ENCODE measurements at regions not wholly inside any gene's neighbourhood (a gene's known extent, or its start where the extent isn't known, plus 50 kb on each side); places are given as distances from the start of the nearest gene placed in this dataset.

DNA sequence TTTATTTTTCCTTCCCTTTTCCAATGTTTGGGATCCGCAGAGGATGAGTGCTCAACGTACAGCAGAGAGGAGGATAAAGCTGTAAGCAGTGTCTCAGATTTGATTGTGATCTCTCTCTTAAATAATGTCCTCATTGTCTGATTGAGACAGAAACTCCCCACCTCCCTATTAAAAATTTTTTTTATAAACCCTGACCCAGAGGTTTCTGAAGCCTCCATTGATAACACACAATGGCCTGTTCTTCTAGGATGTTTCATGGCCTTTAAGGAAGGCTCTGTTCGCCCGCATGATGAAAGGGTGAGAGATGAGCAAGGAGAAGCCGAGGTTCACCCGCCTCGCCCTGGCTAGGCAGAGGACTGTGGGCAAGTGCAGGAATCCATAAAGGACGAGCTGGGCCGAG, 138.2 kb upstream of the GAS1 start:
- FAIRE-seq (no peak), DNase-seq (ENCODE audit: insufficient read length, low spot score) (no peak)
- TF ChIP-seq POLR2A (IDR thresholded peaks at IDR 0.05; ENCODE audit: low read depth, low read length), result no peak

- FAIRE-seq (no peak), DNase-seq (ENCODE audit: insufficient read length, low spot score) (no peak)
- no peak for TF ChIP-seq POLR2A (IDR thresholded peaks at IDR 0.05; ENCODE audit: low read depth, low read length)
Measured at GRCh38 chr9:87086221-87086818, 139.0 kb upstream of the GAS1 start.

DNA sequence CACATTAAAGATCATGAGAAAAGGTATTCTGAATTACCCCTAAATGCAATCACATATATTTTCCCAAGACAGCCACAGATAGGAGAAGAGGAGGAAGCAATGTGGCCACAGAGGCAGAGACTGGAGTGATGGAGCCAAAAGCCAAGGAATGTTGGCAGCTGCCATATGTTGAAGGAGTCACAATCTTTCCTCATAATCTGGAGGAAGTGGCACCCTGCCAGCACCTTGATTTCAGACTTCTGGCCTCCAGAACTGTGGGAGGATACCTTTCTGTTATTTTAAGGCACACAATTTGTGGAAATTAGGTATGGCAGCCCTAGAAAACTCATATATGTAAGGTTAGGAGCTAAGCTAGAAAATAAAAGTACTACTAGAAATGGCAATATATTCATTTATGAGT, 139.9 kb upstream of the GAS1 start:
- FAIRE-seq, result no peak
- no peak for TF ChIP-seq POLR2A (IDR thresholded peaks at IDR 0.05; ENCODE audit: low read depth, low read length)
- DNase-seq (ENCODE audit: insufficient read length, low spot score), result no peak

- DNase-seq (ENCODE audit: insufficient read length, low spot score) (no peak), FAIRE-seq (no peak)
- TF ChIP-seq POLR2A (IDR thresholded peaks at IDR 0.05; ENCODE audit: low read depth, low read length), result no peak
Measured at GRCh38 chr9:87088192-87088591, 140.9 kb upstream of the GAS1 start.

DNA sequence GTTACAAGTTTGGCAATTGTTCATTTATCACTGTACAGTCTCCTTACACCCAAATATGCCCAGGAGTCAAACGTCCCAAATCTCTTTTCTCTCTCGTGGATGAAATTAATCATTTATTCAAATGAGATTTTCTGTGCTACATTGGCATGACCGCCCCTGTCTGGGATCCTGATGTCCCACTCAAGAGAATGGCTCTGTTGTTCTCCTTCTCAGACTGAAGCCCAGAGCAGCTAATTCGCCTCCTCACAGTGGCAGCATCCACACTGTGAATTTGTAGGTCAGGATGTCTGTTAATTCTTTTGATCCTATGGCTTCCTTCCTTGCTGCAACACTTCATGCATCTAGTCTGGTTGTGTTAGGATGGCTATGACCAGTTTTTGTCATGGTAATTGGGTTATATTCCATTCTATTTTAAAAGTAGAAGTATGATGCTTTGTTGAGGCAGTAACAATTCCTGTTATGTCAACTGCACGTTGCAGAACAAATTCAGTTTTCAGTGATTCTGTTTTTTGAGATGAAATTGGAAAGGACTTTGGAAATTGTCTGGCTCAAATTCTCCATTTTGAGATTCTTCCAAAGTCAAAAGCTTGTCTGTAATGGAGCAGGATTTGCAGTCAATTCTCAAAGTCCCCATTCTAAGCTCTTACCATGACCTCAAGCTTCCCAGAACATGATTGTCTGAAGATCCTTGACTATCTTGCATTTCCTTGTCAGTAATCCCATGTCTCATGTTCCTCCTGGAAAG, 141.5 kb upstream of the GAS1 start:
- FAIRE-seq (no peak), DNase-seq (ENCODE audit: insufficient read length, low spot score) (no peak)
- no peak for TF ChIP-seq POLR2A (IDR thresholded peaks at IDR 0.05; ENCODE audit: low read depth, low read length)

GRCh38 chr9:87089506-87089905, 142.2 kb upstream of the GAS1 start:
- no peak for TF ChIP-seq POLR2A (IDR thresholded peaks at IDR 0.05; ENCODE audit: low read depth, low read length)
- FAIRE-seq (no peak), DNase-seq (ENCODE audit: insufficient read length, low spot score) (no peak)

DNA sequence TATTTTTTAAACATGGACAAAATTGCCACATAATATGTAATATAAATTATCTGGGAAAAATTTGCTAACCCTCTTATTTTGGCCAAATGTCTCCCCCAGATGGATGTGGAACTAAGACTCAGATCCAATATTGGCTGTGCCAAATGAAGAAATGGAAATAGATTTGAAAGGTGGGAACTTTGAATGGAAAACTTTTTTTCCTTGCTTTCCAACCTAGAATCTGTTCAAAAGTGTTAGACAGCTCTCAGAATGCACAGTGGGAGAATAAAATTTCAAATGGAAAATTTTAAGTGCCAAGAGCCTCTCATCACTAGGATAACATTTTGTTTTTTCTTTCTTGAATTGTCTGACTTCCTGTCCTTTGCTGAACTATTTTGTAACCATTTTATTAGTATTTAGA, 142.6 kb upstream of the GAS1 start:
- FAIRE-seq, result no peak
- no peak for TF ChIP-seq POLR2A (IDR thresholded peaks at IDR 0.05; ENCODE audit: low read depth, low read length)
- no peak for DNase-seq (ENCODE audit: insufficient read length, low spot score)

DNA sequence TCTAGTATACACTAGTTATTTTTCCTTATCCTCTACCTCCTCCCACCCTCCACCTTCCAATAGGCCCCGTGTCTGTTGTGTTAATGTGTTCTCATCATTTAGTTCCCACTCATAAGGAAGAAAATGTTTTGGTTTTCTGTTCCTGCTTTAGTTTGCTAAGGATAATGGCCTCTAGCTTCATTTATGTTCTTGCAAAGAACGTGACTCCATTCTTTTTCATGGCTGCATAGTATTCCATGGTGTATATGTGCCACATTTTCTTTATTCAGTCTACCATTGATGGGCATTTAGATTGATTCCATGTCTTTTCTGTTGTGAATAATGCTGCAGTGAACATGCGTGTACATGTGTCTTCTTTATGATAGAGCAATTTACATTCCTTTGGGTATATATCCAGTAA, 146.5 kb upstream of the GAS1 start:
- DNase-seq (ENCODE audit: insufficient read length, low spot score) (no peak), FAIRE-seq (no peak)
- TF ChIP-seq POLR2A (IDR thresholded peaks at IDR 0.05; ENCODE audit: low read depth, low read length), result no peak

DNA sequence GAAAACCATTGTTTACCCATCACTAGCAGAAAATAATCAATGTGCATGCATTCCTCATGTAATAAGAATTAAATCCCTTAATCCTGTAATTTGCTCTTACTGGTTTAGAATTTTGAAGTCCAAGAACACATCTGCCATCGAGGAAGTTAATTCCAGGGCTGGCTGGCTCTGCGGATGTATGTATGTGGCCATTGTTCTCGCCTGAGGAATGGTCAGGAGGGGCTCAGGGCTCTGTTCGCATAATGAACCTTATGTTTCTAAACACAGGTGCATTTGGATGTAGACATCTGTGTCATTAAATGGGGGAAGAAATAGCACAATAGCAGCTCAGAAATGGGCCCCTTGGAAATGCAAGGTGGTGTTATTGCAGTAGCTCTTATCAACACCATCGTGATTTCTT, 148.6 kb upstream of the GAS1 start:
- TF ChIP-seq POLR2A (IDR thresholded peaks at IDR 0.05; ENCODE audit: low read depth, low read length), result no peak
- no peak for DNase-seq (ENCODE audit: insufficient read length, low spot score)
- no peak for FAIRE-seq

DNA sequence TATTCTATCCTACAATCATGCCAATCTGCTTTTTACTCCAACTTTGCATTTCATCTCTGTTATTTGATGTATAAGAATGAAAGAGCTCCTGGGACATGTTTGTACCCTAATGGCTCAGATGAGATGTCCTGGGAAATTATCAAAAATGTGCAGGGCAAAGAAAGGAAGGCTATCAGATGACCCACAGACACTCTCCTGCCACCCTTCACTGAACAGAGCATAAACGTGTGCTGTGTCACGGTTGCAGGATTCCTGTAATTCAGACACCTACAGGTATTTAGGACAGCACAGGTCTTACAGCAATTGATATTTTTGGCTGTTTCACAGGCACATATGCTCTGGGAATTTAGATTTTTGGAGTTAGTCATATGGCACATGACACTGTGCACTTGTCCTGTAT, 149.2 kb upstream of the GAS1 start:
- FAIRE-seq (no peak), DNase-seq (ENCODE audit: insufficient read length, low spot score) (no peak)
- TF ChIP-seq POLR2A (IDR thresholded peaks at IDR 0.05; ENCODE audit: low read depth, low read length), result no peak

DNA sequence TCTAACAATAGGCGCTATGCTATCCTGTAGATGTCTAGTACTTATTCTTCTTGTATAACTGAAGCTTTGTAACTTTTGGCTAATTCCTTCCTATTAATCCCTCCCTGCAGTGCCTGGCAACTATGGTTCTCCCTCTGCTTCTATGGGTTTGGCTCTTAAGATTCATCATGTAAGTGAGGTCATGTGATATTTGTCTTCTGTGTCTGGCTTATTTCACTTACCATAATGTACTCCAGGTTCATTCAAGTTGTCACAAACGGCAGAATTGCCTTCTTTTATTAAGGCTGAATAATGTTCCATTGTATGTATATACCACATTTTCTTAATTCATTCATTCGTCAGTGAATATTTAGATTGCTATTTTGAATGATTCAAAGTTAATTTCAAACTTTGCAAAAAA, 149.9 kb upstream of the GAS1 start:
- no peak for TF ChIP-seq POLR2A (IDR thresholded peaks at IDR 0.05; ENCODE audit: low read depth, low read length)
- no peak for FAIRE-seq
- no peak for DNase-seq (ENCODE audit: insufficient read length, low spot score)

- FAIRE-seq, result no peak
- DNase-seq (ENCODE audit: insufficient read length, low spot score), result no peak
- no peak for TF ChIP-seq POLR2A (IDR thresholded peaks at IDR 0.05; ENCODE audit: low read depth, low read length)
Measured at GRCh38 chr9:87099407-87099806, 152.1 kb upstream of the GAS1 start.

DNA sequence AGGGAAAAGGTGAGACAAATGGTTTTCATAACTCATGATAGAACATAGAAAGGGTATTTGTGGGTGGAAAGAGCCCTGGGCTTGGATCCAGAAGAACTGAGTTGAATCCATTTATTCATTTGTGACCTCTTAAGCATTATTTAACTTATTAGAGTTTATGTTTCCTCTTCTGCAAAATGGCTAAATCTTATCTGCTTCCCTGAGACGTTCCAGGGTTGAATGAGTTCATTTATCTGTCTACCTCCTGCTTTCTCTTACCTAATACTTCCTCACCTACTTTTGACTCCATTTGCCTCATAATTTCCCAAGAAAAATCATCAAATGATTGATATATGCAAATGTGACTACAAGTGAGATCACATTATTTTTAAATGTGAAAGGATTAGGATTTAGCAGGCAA, 152.7 kb upstream of the GAS1 start:
- TF ChIP-seq POLR2A (IDR thresholded peaks at IDR 0.05; ENCODE audit: low read depth, low read length), result no peak
- no peak for FAIRE-seq
- DNase-seq (ENCODE audit: insufficient read length, low spot score), result no peak

GRCh38 chr9:87102126-87102525, 154.8 kb upstream of the GAS1 start:
- no peak for DNase-seq (ENCODE audit: insufficient read length, low spot score)
- no peak for TF ChIP-seq POLR2A (IDR thresholded peaks at IDR 0.05; ENCODE audit: low read depth, low read length)
- FAIRE-seq, result no peak

DNA sequence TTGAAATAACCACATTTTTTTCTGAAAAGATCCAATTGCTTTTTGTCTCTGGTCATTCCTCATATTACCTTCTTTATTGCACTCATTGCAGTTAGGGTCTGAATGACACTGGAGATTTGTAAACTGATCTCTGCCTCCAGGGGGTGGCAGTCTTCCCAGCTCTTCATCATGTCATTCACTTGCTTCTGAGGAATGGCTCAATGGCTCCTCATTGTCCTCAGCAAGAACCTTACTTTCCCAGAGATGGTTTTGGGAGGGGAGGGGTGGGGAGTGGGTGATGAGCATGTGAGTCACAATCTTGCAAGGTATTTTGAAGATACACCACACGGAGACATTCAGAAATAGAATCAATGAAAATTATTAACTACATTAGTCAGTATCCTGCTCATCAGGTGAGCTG, 159.8 kb upstream of the GAS1 start:
- FAIRE-seq (no peak), DNase-seq (ENCODE audit: insufficient read length, low spot score) (no peak)
- no peak for TF ChIP-seq POLR2A (IDR thresholded peaks at IDR 0.05; ENCODE audit: low read depth, low read length)

Measured in H54 (cell line).